ENCODE measurements at regions not wholly inside any gene's neighbourhood (a gene's known extent, or its start where the extent isn't known, plus 50 kb on each side); places are given as distances from the start of the nearest gene placed in this dataset.

DNA sequence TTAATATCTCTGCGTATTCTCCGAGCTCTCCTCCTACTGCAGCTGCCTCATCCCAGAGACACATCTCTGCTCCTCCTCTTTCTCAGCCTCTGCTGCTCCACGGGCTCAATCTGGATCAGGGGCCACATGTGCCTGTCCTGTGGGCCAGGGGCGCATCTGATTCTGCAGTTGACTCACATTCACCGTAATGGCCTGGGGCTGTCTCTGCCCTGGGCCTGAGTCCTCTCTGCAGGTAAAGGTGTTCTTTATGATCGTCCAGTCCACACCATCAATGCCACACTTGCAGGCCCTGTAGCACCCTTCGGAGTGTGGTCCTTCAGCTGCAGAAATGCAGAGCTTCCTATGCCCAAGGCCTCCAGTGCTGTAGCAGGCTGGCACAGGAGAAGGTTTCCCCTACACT is 154.5 kb downstream of the OAT start:
- DNase-seq (ENCODE audit: low read depth), result no peak

DNA sequence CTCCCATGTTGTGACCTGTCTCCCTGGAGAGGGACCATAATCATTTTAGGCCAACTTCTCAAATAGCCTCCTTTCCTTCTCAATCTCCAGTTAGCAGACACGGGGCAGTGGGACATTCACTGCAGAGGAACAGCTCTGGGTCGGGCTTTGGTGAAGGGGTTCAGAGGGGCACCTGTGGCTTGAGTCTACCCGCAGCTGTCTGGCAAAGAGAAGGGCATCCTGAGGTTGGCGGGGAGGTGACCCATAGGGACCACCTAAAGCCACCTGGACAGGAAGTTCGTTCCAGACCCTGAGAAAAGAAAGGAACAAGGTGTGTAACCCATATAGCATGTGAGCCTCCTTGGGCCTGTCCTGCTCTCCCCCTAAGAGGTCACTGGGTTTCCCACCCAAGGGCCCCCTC is 155.0 kb downstream of the OAT start:
- DNase-seq (ENCODE audit: low read depth), result no peak

DNA sequence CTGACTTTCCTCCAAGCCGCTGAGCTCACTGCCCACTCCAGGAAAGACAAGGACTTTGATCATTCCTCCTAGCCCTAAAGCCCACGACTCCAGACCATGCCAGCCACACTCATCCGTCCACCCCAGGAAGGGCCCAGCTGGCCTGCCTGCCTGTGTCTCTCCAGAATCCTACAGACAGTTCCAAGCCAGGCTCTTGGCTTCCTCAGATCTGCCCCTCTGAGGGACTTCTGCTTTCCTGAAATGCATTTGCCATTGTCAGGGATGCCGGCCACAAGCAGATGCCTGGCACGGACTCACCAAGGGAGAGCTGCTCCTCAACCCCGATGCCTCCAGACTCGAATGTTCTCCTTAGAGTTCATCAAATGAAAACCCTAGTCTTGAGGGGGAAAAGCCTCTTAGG is 155.8 kb downstream of the OAT start:
- no peak for DNase-seq (ENCODE audit: low read depth)

DNA sequence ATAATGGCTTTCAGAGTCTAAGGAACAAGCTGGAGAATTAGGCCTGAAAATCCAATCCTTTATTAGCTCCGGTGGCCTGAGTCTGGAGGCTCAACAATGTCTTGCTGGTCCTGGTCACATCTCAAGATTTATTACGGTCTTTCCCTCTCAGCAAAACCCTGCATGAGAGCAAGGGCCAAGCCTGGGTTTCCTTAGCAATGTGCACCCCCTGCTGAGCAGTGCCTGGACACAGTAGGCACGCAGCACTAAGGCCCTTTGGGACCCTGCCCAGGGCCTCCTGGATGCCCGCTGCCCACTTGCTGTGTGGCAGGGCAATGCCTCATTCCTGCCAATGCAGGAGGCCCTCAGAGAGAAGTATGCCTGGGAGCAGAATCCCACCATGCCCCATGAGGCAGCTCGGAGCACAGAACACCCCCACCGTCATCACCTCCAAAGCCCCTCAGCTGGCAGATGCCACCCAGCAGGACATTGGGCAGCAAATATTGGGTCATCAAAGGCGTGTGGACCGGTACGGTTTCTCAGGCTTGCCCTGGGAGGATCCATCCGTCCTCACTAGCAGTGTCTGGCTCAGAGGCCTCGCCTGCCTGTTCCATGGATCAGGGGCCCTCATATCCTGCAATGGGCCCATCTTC is 156.4 kb downstream of the OAT start:
- no peak for DNase-seq (ENCODE audit: low read depth)

- DNase-seq (ENCODE audit: low read depth), result no peak
Measured at GRCh38 chr10:124259139-124259825, 159.4 kb downstream of the OAT start.

GRCh38 chr10:124257781-124258180 is 160.9 kb downstream of the OAT start:
- DNase-seq (ENCODE audit: low read depth), result no peak

DNA sequence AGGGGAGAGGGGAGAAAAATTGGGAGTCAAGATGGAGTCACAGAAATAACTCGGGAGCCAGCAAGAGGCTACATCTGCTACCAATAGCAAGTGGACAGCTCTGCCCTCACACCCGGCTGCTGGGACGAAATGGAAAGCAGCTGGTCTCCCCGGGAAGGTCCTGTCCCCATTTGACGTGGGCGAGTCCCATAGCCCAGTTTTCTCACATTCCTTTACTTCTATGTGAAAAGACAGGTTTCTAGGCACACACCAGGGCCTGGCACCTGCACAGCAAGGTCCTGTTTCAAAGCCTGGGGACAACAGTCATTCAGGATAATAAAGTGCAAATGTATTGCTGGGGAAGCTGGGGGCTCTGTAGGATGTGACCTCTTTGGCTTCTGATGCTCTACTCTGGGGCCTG is 162.6 kb downstream of the OAT start:
- DNase-seq (ENCODE audit: low read depth), result no peak

DNA sequence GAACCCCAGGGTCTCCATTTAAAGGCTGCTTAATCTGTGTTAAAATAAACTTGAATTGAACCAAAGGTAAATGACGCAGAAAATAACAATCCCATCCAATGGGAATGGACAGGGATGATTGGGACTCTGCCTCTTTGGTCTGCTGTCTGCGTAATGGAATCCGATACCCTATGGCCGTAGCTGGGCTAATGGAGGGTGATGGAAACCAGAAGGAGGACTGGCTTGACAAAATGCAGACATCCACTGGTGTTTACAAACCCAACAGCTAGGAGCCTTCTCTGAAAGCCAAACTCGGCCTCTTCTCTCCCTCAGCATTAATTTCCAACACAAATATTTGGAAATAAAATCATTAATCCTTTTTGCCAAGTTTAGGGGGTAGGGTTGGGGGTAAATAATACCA is 162.2 kb upstream of the CHST15 start:
- DNase-seq (ENCODE audit: low read depth), result no peak

DNA sequence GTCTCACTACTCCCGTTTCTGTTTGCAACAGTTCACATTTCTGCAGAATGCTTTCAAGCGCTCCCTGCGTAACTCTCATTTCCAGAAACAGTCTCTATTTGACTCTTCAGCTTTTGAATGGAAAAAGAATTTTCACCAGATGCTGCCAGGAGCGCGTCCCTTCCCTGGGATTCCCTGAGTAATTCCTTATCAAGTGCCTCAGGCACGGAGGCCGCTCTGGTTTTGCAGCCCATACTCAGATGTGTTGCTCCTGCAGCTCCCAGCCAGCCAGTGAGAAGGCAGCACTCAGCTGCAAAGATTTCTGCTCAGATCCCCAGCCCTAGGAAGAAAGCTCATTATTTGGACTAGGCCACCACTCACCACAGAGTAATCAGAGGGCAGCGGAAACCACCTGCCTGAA is 161.1 kb upstream of the CHST15 start:
- no peak for DNase-seq (ENCODE audit: low read depth)

DNA sequence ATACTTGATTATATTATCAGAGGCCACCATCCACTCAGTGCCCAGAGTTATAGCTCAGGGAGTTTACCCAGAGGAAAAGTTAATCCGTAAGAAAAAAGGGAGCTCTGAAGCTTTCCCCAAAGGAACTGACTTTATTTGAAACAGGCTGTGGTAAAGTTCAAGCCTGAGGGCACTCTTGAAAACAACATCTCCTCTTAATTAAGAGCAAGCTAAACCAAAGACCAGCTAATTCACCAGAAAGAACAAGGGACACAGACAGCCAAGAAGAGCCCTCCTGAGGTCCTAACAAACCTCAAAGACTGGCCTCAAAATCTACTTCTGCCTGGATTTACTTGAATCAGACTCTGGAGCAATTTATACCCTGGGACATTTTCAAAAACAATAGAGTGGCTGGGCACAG is 159.6 kb upstream of the CHST15 start:
- no peak for DNase-seq (ENCODE audit: low read depth)

DNA sequence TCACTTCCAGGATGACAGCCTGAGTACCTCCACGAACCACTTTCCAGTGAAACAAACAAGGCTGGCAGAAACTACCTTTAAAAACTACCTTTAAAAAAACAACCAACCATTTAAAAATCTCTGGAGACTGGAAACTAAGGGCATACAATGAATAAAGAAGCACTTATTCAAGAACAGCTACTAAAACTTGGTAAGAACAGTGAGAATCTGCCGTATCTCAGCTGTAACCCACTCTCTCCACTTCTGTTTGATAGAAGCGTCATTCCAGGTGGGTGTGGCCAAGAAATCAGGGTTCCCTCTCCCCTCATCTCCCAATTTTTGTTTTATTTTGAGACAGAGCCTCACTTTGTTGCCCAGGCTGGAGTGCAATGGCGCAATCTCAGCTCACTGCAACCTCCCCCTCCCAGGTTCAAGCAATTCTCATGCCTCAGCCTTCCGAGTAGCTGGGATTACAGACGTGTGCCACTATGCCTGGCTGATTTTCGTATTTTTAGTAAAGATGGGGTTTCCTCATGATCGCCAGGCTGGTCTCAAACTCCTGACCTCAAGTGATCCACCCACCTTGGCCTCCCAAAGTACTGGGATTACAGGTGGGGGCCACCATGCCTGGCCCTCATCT is 158.8 kb upstream of the CHST15 start:
- DNase-seq (ENCODE audit: low read depth), result no peak

DNA sequence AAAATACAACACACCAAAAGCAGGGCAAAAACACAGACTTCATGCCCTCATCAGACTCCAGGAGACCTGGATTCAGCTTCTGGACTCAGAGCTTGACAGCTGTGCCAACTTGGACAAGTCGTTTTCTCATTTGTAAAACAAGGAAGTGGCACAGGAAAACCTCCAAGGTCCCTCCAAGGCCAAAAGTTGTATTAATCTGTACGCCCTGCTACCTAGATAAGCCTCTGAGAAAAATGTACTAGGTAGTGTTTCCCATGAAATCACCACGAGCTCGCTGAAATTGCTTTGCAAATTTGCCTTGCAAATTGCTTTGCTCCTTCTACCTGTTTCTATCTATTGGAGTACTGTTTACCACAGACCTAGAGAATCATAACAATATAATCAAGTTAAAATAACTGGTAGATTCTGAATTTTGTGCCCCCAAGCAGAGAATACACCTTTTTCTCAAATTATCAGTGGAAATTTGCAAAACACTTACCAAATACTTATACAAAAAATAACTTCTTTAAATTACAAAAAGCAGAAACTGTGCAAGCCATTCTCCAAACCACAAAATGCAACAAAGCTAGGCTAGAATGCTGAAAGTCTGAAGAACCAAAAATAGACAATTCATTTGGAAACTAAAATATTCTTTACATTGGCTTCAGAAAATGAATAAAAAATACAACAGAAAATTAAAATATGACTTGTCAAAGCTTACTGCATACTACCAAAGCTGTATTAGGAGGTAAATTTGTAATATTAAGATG is 158.1 kb upstream of the CHST15 start:
- DNase-seq (ENCODE audit: low read depth), result no peak

- no peak for DNase-seq (ENCODE audit: low read depth)
Measured at GRCh38 chr10:124250506-124250905, 157.1 kb upstream of the CHST15 start.

DNA sequence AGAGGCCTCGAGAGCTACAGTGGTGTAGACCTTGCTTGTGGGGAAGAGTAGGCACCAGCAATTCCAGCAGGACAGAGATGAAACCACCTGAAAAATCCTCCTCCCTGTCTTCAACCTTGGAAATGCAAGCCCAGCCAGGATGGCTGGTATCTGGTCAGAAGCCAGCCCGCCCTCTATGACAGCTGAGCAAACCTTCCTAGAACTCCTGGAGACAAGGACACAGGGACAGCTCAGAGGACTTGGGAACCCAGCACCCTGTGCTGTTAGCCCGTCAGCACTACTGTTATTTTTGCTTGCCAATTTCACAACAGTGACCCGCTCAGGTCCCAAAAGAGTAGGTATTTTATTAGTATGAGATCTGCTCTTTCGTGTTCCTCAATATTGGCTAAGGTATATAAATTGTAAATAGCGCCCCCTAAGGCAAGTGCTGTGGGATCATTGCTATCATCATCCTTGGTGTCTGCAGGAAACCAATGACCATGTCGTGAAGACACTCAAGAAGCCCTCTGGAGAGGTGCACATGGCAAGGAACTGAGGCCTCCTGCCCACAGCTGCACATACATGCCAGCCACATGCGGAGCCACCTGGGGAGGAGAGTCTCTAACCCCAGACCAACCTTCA is 156.5 kb upstream of the CHST15 start:
- no peak for DNase-seq (ENCODE audit: low read depth)

DNA sequence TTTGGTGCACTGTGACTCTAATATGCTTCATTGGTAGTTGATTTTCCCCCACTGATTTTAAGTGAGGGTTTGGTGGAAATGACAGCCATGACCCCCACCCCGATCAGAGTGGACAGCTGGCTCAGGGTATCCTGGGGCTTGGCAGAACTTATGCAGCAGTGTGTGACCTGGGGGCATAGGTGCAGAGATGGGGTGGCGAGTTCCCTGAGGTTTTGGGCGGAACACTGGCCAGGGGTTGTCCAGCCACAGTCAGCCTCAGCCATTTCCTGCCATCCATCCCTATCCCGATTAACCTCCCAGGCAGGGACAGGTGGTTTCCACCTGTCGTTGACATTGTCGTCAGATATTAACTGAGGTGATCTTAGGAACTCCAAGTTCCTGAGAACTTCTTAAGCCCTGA is 155.8 kb upstream of the CHST15 start:
- DNase-seq (ENCODE audit: low read depth), result no peak

GRCh38 chr10:124248056-124249045 is 155.0 kb upstream of the CHST15 start:
- no peak for DNase-seq (ENCODE audit: low read depth)

GRCh38 chr10:124245806-124246440 is 152.5 kb upstream of the CHST15 start:
- DNase-seq (ENCODE audit: low read depth), result no peak

GRCh38 chr10:124245191-124245590 is 151.8 kb upstream of the CHST15 start:
- DNase-seq (ENCODE audit: low read depth), result no peak

DNA sequence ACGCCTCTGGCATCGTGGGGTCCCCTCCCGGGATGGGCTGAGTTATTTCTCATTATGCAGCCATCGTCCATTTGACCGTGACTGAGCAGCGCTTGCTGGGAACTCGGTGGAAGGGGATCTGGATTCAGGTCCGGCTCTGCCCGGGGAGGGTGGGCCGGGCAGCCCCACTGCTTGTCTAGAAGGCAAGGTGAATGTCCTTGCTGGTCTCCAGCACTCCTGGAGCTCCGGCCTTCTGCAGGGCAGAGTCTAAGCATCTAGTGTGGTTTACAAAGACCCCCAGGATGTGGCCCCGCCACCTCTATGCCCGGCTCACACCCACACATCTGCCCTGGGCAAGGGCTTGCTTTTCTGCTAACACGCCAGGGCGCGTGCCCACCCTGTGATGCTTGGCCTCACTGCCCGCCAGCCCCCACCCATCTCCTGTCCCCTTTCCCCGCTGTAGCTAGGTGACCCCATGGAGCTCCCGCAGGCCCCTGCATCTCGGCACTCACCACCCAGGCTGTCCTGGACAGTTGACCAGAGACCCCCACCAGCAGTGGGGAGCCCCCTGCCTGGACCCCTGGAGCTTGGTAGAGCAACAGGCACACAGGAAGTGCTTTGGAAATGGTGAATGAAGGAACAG is 151.0 kb upstream of the CHST15 start:
- no peak for DNase-seq (ENCODE audit: low read depth)

DNA sequence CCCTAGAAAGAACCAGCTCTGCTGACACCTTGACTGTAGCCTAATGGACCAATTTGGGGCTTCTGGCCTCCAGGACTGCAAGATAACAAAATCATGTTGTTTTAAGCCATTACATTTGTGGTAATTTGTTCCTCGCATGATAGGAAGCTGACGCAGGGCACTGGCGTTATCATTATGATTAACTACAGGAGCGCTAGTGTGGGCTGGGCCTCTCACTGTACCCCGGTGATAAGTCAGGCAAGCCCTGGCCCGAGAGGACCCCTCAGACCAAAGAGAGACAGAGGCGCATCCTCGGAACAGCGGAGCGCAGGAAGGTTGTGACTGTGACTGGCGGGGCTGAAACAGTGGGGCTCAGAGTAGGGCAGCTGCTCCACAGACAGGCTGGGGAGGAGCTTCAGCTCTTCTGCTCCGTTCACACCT is 150.3 kb upstream of the CHST15 start:
- DNase-seq (ENCODE audit: low read depth), result no peak
